HG02852 (cell line): ENCODE measurements at regions not wholly inside any gene's neighbourhood (a gene's known extent, or its start where the extent isn't known, plus 50 kb on each side); places are given as distances from the start of the nearest gene placed in this dataset.
"Not testable (repeated sequence)": the region's sequence is repeated elsewhere in the genome, so short reads cannot be mapped to it uniquely, and the experiment has no call there.

Experiments
- ATAC-seq: cut with Tn5 transposase; IDR thresholded peaks from one replicate; pipeline ENCODE4 v1.9.1; 2021; ENCODE audit warnings: mild to moderate bottlenecking, moderate library complexity; ENCODE audit not compliant: unreplicated experiment

DNA sequence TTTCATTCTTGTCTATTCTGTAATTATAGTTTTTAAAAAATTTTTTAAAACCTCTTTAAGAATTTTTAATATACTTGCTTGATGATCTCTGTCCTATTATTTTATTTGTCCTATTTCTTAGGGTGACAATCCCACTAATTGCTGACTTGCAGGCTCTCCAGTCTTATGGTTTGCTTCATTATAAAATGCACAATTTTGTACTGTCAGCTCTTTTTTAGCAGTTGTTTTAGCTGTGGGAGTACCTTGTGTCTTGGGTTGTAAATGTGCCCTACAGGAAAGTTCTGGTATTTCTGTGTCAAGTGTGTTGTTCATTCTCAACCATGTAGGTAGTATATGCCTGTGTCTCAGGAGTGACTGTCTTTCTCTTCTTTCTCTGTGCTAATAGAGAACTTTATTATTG is 118.2 kb upstream of the IL15 start:
- no peak for ATAC-seq

DNA sequence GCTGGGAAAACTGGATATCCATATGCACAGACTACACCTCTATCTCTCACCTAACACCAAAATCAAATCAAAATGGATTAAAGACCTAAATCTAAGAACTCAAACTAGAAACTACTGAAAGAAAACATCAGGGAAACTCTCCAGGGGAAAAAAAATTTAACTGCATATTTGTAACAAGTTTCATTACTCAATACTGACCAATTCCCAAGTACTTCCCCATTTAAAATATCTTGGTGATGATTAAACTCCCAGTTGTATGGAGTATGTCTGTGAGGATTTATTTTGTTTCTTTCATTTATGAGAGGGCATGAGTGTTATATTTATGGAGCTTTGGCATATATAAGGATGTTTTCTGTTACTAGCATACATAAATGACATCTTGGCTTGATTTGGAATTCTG is 112.3 kb upstream of the IL15 start:
- no peak for ATAC-seq

DNA sequence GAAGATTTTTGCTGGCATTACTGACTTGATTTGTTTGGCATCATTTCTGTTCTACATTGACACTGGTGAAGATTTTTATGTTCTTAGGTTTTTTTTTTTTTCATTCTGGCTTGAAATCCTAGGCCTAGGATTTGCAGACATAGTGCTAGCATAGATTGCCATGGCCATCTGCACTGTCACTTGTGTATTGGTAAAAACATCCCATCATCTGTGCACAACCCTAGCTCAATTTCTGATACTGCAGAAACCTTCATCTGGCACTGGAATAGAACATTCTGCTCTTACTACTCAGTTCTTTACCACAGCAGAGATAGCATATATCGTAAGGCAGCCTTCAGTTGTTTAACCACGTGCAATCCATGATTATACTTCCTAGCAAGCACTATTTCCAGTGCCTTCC is 111.5 kb upstream of the IL15 start:
- ATAC-seq: no peak

DNA sequence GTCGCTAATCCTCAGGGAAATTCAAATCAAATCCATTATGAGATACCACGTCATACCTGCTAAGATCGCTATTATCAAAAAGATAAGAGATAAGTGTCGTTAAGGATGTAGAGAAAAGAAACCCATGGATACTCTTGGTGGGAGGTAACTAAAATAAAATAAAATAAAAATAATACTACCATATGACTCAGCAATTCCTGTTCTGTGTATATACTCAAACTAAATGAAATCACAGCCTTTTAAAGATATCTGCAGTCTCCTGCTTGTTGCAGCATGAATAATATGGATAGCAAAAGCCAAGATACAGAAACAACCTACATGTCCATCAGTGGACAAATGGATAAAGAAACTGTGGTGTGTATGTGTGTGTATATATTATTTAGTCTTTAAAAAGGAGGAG is 105.8 kb upstream of the IL15 start:
- no peak for ATAC-seq

DNA sequence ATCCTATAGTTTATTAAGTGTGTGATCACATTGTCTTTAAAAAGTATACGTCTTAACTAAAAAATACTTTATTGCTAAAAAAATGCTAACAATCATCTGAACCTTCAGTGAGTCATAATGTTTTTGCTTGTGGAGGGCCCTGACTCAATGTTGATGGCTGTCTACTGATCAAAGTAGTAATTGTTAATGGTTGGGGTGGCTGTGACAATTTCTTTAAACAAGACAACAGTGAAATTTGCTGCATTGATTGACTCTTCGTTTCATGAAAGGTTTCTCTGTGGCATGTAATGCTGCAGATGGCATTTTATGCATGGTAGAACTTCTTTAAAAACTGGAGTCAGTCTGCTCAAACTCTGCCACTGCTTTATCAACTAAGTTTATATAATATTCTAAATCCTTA is 101.4 kb upstream of the IL15 start:
- no peak for ATAC-seq

DNA sequence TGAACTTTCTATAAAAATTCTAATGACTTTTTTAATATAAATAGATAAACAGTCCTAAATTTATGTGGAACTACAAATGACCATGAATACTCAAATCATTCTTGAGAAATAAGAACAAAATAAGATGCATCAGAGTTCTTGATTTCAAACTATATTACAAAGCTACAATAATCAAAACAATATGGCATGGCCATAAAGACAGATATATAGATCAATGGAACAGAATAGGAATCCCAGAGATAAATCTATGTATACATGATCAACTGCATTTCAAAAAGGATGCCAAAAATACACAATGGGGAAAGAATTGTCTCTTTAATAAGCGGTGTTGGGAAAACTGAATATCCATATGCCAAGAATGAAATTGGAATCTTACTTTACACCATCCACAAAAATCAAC is 98.4 kb upstream of the IL15 start:
- ATAC-seq: no peak

DNA sequence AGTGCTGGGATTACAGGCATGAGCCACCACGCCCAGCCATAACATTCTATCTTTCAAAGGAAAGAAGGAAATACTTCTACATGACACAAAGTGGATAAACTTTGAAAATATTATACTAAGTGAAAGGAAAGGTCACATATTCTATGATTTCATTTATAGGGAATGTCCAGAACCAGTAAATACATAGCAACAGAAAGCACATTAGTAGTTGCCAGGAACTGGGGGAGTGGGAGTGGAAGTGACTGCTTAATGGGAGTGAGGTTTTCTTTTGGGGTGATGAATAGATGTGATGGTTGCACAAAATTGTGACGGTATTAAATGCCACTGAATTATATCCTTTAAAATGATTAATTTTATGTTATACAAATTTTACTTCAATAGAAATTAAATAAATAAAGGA is 95.7 kb upstream of the IL15 start:
- ATAC-seq: no peak

DNA sequence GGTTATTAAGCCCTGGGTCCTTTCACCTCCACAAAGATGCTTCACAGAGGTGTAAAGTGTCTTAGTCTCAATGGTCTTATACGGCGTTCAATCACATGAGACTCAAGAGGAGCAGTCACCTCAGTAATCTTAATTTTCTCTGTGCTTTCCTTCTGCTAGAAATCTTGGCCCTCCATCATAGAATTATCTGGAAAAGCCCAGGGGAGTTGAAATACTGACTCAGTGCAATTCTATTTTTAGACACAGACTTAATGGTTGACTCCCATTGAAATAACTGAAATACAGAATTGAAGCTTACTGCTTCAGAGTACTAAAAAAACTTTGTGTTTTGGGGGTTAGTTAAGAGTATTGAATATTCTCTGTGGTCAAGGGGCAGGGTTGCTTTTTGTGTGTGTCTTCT is 94.5 kb upstream of the IL15 start:
- no peak for ATAC-seq

DNA sequence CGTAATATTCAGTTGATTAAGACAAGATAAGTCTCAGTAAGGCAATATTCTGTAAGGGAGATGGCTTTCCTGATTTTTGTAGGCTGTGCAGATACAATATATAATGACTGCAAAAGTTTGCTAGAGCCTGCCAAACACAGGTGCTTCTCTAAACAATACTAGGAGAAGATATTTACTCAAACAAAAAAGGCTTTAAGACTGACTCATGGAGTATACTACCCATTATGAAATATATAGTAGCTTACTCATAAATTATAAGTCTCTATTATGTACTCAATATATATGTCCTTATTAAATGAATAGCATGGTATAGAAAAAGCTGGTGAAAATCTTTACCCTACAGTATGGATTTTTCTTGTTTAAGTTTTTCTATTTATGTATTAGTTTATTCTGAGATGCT is 93.2 kb upstream of the IL15 start:
- no peak for ATAC-seq

DNA sequence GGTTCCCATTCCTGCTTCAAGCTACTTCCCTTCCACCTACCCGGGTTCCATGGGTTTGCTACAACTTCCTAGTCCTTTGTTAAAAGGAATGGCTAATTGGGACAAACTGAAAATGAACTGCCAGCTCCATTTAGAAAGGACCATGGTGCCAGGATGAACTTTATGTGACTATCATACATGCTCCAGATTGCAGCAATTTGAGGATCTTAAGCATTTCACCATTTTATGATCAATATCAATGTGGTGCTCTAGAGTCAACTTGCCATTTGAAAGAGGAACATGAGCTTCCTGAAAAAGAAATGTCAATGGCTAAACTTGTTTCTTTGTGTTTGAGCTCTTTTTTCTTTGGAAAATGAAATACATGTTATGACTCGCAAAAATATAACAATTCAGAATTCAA is 92.7 kb upstream of the IL15 start:
- no peak for ATAC-seq

DNA sequence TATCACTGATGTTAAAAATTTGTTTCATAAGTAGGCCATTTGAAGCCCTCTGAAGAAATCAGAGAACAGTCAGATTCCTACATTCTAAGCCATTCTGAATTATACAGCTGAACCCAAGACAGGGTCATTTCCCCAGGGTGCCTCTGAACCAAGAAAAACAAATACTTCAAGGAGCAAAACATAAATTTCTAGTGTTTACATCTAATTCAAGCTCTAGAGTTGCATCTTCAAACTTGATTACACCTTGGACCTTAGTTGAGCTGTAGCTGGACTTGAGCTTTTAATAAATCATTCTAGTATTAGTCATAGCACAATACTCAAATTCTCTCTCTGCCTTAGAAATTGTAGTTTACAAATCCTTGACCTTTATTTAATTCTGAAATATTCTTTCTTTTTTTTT is 87.6 kb upstream of the IL15 start:
- no peak for ATAC-seq

DNA sequence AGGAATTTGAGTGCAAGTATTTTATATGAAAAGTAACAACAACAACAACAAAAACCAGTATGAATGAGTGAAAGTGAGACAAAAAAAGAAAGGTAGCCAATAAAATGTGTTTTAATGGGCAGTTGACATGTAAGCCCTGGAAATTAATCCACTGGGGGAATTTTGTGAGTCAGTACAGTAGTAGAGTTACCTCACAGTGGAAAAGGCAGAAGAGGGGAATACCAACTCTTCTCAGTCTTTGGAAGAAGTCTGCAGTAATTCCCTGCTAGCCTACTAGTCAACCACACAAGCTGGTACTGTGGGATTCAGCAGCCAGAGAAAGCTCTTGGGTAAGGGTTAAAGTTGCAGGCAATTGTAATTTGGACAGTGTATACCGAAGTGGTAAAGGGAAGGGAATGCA is 76.3 kb upstream of the IL15 start:
- peak; percentile 71 for ATAC-seq

DNA sequence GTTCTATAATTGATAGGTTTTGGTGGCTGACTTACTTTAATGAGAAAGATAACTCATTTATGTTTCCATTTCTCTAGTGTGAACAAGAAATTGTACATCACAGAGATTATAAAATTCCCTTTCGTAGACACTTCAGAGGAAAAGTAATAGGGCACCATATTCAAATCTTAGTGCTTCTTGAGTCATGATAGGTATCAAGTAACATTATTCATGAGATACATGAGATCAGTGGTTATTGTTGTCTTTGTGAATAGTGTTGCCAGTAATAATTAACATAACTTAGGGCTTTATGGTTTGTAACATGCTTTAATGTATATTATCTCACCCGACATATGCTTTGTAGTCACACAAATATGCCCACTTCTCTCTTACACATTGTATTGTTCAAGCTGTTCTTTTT is 73.7 kb upstream of the IL15 start:
- no peak for ATAC-seq

DNA sequence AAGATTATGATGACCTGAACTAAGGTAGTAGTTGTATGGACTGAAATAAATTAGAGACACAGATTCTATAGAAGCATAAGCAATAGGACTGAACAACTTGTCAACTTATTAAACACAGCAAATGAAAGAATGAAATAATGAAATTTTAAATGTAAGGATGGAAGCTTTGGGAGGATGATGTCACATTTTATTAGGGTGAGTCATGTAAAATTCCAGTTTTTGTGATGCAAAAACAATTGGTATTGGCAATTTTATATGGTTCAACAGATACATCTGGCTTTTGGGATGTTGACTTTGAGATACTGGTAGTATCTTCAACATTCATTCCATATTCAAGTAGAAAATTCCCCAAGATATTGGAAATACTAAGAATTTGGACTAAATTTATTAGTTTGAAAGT is 72.7 kb upstream of the IL15 start:
- no peak for ATAC-seq

DNA sequence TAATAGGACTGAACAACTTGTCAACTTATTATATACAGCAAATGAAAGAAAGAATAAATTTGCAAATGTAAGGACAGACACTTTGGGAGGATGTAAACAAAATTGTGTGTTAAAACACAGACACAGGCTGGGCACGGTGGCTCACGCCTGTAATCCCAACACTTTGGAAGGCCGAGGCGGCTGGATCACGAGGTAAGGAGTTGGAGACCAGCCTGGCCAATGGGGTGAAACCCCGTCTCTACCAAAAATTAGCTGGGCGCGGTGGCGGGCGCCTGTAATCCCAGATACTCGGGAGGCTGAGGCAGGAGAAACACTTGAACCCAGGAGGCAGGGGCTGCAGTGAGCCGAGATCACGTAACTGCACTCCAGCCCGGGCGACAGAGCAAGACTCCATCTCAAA is 71.4 kb upstream of the IL15 start:
- ATAC-seq: not testable (repeated sequence)

DNA sequence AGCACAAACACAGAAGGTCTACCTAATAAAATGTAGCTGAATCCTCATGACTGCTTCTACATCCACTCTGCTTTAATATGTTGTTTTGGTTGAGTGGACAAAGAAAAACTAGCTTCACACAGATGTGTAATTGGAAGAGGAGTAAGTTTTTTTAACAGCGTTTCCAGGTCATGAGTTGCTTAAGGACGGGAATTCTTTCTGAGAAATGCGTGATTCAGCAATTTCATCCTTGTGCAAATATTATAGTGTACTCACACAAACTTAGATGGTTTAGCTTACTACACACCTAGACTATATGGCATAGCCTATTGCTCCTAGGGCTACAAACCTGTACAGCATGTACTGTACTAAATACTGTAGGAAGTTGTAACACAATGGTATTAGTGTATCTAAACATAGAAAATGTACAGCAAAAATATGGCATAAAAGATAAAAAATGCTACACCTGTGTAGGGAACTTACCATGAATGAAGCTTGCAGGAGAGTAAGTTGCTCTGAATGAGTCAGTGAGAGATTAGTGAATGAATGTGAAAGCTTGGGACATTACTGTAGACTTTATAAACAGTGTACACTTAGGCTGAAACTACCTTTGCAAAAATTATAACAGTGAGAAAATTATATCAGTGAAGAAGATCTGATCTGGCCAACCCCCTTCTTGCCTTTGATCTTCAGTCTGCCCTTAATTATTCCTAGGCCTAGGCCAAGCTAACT is 70.8 kb upstream of the IL15 start:
- peak; percentile 81 for ATAC-seq

DNA sequence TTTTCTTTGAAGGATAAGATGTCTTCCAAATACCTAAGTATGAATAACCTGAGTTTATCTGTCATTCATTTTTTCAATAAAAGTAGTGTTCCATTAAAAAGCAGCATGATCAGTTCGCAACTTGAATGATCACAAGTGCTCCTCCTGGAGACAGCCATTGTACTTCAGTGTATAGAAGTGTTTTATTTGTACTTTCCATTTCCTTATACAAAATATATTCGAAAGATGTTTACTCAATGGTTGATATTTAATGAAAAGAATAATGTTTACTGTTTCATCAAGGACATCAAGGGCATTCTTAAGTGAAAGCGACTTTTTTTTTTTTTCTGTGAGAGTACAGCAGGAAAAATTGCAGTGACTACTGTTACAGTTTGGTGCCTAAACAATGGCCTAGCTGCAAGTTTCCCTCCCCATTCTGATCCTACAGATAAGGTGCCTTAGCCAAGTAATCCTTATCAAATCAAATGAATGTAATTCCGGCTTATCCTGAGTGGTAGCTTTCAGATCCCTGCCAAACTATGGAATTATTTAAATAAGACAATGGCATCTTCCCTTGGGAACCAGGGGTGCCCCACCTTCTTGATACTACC is 69.0 kb upstream of the IL15 start:
- no peak for ATAC-seq

DNA sequence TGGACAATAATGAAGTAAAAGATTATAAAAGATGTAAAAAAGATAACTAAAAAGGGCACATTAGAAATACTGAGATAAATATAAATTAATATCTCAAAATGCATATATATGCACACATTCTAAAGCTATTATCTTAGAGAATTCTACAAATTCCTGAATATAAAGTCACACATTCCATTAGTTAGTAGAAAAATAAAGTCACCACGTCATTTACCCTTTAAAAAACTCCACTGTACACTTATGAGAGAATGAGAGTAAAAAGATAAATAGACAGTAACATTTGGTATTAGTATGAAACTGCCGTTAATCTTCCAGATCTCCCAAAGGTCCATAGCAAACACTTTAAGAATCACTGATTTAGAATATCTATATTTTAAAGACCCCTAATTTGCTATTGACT is 67.2 kb upstream of the IL15 start:
- ATAC-seq: no peak

DNA sequence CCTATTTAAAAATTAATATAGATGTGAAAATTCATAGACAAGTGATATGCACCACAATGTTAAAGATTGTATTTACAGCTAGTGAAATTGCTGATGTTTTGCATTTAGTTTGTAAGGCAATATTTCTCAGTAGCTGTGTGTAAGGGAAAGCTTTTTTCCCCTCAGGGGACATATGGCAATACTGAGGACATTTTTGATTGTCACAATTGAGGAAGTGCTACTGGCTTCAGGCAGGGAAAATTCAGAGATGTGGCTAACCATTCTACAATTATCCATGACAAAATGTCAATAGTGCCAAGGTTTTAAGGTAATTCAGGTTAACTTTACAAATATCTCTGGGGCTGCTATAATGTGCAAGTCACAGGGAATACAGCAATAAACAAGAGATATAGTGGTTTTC is 66.1 kb upstream of the IL15 start:
- no peak for ATAC-seq

DNA sequence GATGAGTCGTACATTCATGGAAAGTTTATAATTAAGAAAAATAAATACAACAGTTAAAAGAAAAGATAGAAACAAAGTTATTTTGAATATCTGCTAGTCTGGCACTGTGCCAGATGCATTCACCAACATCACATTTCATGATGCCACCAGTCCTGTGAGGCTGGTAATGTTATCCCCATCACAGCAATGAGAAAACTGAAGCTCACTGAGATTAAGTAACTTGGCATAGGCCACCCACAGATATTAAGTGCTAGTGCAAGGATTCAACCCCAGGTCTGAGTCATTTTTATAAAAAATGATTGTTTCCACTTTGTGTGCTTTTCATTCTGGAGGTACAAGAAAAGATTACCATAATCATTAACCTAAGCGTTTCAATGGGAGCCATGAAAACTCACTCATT is 65.0 kb upstream of the IL15 start:
- no peak for ATAC-seq

DNA sequence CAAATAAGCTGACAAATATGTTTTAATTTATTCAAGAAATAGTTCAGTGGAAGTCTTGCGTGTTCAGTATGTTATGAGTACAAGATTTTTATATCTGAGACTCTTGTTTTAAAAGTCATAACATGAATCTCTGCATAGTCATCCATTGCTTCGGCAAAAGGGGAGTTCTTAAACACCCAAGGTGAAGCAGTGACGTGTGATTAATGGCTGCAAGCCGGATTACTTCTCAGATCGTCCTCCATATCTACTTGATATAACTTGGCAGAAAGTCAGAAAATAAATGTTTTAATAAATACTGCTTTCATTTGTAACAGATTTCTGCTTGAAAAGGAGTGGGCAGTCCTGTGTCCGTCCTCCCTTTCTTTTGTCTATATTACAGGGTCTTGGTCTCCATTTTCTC is 64.6 kb upstream of the IL15 start:
- no peak for ATAC-seq

DNA sequence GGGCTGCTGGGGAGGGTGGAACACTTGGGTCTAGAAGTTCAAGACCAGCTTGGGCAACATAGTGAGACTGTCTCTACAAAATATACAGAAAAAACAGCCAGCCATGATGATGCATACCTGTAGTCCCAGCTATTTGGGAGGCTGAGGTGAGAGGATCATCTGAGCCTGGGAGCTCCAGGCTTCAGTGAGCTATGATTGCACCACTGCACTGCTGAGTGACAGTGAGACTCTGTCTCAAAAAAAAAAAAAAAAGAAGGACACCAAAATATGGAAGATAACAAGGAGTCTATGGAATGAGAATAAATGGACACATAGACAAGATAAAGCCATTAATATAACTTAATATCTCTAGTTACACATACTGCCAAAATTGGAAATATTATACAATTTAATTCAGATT is 62.7 kb upstream of the IL15 start:
- ATAC-seq: no peak

DNA sequence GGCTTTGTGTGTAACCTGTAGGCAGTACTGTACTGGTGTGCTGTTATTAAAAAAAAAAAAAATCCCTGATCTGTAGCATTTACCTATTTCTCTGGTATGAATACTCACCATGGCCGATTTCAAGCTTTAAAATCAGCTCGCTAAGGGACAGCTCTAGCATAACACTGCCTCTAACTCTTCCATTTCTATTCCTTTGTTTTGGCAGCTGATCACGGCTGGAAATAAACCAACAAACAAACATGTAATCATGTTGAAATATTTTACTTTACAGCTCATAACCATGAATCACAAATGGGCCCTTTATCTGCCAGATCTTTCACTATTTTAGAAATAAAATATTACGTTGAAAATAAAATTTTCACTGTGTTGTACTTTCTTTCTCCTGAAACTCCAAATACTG is 60.5 kb upstream of the IL15 start:
- no peak for ATAC-seq
